ENCODE measurements at regions not wholly inside any gene's neighbourhood (a gene's known extent, or its start where the extent isn't known, plus 50 kb on each side); places are given as distances from the start of the nearest gene placed in this dataset.

DNA sequence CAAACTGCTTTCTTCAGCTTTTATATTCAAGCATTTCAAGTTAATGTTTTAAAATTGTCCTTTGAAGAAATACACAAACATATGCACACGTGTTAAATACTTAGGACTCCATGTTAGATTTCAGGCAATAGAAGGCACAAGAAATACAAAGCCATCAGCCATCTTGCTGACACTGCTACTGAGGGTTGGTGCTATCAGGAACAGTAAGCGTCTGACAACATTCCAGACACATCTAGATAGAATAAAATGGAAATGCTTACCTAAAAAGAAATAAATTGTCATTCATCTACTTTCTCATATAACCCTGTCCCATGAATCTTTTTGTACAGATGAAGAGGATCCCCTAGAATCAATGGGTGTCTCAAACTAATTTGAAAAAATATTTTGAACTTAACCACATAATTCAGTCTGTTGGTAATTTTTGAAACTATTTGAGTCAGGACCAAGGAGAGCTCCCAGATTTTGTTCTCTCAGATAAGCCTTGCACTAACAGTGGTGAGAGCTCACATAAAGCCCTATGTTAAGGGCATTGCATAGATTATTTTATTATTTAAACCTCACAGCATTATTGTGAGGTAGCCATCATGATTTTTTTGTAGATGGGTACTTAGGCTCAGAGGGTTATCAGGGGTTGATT, 631.1 kb upstream of the POU3F2 start:
- Mint-ChIP-seq H3K4me1 (peaks cover 4% of the 10 kb centered on the region), H3K4me3 (peak overlapping the region; percentile 29), H3K36me3 (no peaks in the 10 kb centered on the region), H3K27me3 (ENCODE audit: insufficient read depth, low read depth) (no peaks in the 10 kb centered on the region), H3K27ac (no peak overlapping the region), H3K9me3 (no peaks in the 10 kb centered on the region)
- Histone ChIP-seq H3K36me3 (no peaks in the 10 kb centered on the region), H3K9ac (no peak overlapping the region), H3K27me3 (no peaks in the 10 kb centered on the region), H4K20me1 (ENCODE audit: low read depth) (no peaks in the 10 kb centered on the region), H3K79me2 (ENCODE audit: low read depth) (no peaks in the 10 kb centered on the region), H3K4me3 (no peak overlapping the region), H3K4me2 (no peak overlapping the region), H3F3A (ENCODE audit: low read depth) (no peaks in the 10 kb centered on the region), H3K4me1 (peaks cover 6% of the 10 kb centered on the region), H3K9me3 (ENCODE audit: low read depth) (no peaks in the 10 kb centered on the region), H3K27ac (no peak overlapping the region), H2AFZ (replicated peaks) (no peak overlapping the region)
- TF ChIP-seq EZH2phosphoT487 (IDR thresholded peaks at IDR 0.05) (no peak), EZH2 (IDR thresholded peaks at IDR 0.05) (no peak), CTCF (IDR thresholded peaks at IDR 0.05) (no peak)
- peak; percentile 48 for DNase-seq (ENCODE audit: low spot score)

DNA sequence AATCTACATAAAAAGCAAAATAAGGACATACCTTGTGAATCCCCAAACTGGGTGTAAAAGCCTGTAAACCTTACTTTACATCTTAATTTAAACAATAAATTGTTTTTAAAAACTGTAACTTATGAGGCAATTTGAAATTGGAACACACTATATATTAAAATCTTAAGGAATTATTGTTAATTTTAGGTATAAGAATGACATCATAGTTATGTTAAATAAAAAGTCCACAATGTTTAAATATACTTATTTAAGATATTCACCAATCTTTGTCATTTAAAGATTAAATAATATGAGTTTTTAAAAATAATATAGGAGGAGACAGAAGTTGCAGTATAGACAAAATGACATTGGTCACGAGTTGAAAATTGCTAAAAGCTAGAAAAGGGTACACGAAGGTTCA, 621.9 kb upstream of the POU3F2 start:
- no peaks in the 10 kb centered on the region for H3K9me3 ChIP-seq (ENCODE audit: low read depth)
- H2AFZ ChIP-seq (replicated peaks) = no peak overlapping the region
- H4K20me1 ChIP-seq (ENCODE audit: low read depth) = no peaks in the 10 kb centered on the region
- Mint-ChIP-seq H3K4me1 (peaks cover 8% of the 10 kb centered on the region), H3K27ac (no peak overlapping the region), H3K4me3 (no peak overlapping the region), H3K9me3 (no peaks in the 10 kb centered on the region), H3K27me3 (ENCODE audit: insufficient read depth, low read depth) (no peaks in the 10 kb centered on the region), H3K36me3 (no peaks in the 10 kb centered on the region)
- H3K9ac ChIP-seq = no peak overlapping the region
- no peak overlapping the region for H3K4me3 ChIP-seq
- no peak overlapping the region for H3K27ac ChIP-seq
- no peaks in the 10 kb centered on the region for H3K27me3 ChIP-seq
- H3F3A ChIP-seq (ENCODE audit: low read depth) = no peaks in the 10 kb centered on the region
- DNase-seq (ENCODE audit: low spot score) = no peak
- H3K4me2 ChIP-seq = no peak overlapping the region
- H3K4me1 ChIP-seq = no peaks in the 10 kb centered on the region
- TF ChIP-seq CTCF (IDR thresholded peaks at IDR 0.05) (no peak), EZH2 (IDR thresholded peaks at IDR 0.05) (no peak), EZH2phosphoT487 (IDR thresholded peaks at IDR 0.05) (no peak)
- no peaks in the 10 kb centered on the region for H3K79me2 ChIP-seq (ENCODE audit: low read depth)
- no peaks in the 10 kb centered on the region for H3K36me3 ChIP-seq

DNA sequence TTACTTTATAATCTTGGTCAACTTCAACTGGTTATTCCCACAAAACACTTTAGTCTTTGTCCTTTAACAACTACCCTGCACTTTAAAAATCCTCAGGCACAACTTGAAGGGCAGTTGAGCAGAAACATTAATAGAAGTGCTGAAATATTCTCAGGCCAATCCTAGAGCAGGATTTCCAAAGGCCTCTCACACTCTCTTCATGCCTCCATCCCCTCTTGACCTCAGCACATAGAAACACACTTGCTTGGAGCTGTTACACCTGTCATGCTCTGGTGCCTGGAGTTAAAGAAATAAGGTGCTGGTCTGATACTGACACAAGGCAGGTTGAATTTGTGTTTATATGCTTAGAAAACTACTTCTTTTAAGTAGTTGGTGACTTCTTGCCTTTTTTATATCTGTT, 618.8 kb upstream of the POU3F2 start:
- H3K36me3 Mint-ChIP-seq = no peaks in the 10 kb centered on the region
- Histone ChIP-seq H3F3A (ENCODE audit: low read depth) (no peaks in the 10 kb centered on the region), H3K79me2 (ENCODE audit: low read depth) (no peaks in the 10 kb centered on the region), H2AFZ (replicated peaks) (no peak overlapping the region), H3K36me3 (no peaks in the 10 kb centered on the region), H3K9me3 (ENCODE audit: low read depth) (no peaks in the 10 kb centered on the region), H3K27me3 (no peaks in the 10 kb centered on the region), H3K4me2 (no peak overlapping the region), H3K4me3 (no peak overlapping the region), H3K9ac (no peak overlapping the region), H3K4me1 (no peaks in the 10 kb centered on the region), H4K20me1 (ENCODE audit: low read depth) (no peaks in the 10 kb centered on the region), H3K27ac (no peak overlapping the region)
- no peaks in the 10 kb centered on the region for H3K27me3 Mint-ChIP-seq (ENCODE audit: insufficient read depth, low read depth)
- H3K27ac Mint-ChIP-seq = peak overlapping the region; percentile 13
- H3K9me3 Mint-ChIP-seq = no peaks in the 10 kb centered on the region
- H3K4me1 Mint-ChIP-seq = peaks cover 8% of the 10 kb centered on the region
- H3K4me3 Mint-ChIP-seq = no peak overlapping the region
- no peak for DNase-seq (ENCODE audit: low spot score)
- no peak for TF ChIP-seq EZH2 (IDR thresholded peaks at IDR 0.05)
- no peak for TF ChIP-seq CTCF (IDR thresholded peaks at IDR 0.05)
- TF ChIP-seq EZH2phosphoT487 (IDR thresholded peaks at IDR 0.05) = no peak

Data from neural progenitor cell (in vitro differentiated cells).